ENCODE measurements at regions not wholly inside any gene's neighbourhood (a gene's known extent, or its start where the extent isn't known, plus 50 kb on each side); places are given as distances from the start of the nearest gene placed in this dataset.

- no peak for TF ChIP-seq EZH2 (IDR thresholded peaks at IDR 0.05; ENCODE audit: low read depth, low read length, severe bottlenecking)
- no peak for TF ChIP-seq TBP (IDR thresholded peaks at IDR 0.05; ENCODE audit: low read depth, low read length)
- TF ChIP-seq BCL11A (IDR thresholded peaks at IDR 0.05; ENCODE audit: low read depth in 2 of 2, low read length in 2 of 2) = no peak
- no peak for TF ChIP-seq TCF12 (IDR thresholded peaks at IDR 0.05; ENCODE audit: low read depth, low read length)
- TF ChIP-seq TAF7 (optimal IDR thresholded peaks at IDR 0.05; ENCODE audit: borderline replicate concordance, low read depth, low read length) = no peak
Observed at GRCh38 chr6:79410806-79411205, 126.4 kb downstream of the LCA5 start (continued).
